GM12878 (cell line): ENCODE measurements at regions not wholly inside any gene's neighbourhood (a gene's known extent, or its start where the extent isn't known, plus 50 kb on each side); places are given as distances from the start of the nearest gene placed in this dataset.

Experiments
- CREB1 ChIP-seq: IDR thresholded peaks from 2 replicates; pipeline ENCODE4 v1.6.1; 2012; ENCODE audit warnings: low read depth, mild to moderate bottlenecking, inconsistent platforms
- POLR2A ChIP-seq: IDR thresholded peaks from 2 replicates; pipeline ENCODE4 v1.6.1; 2011; ENCODE audit warnings: low read depth, mild to moderate bottlenecking, low read length
- TF ChIP-seq, protein P1 (sequence below): fragments of 450-650 bp; conservative IDR thresholded peaks from 2 replicates; pipeline ENCODE4 v1.6.1; 2017; ENCODE audit warnings: mild to moderate bottlenecking, moderate library complexity
- TF ChIP-seq, protein P2 (sequence below): fragments of 450-650 bp; IDR thresholded peaks from 2 replicates; pipeline ENCODE4 v1.6.1; 2017; ENCODE audit warnings: mild to moderate bottlenecking

DNA sequence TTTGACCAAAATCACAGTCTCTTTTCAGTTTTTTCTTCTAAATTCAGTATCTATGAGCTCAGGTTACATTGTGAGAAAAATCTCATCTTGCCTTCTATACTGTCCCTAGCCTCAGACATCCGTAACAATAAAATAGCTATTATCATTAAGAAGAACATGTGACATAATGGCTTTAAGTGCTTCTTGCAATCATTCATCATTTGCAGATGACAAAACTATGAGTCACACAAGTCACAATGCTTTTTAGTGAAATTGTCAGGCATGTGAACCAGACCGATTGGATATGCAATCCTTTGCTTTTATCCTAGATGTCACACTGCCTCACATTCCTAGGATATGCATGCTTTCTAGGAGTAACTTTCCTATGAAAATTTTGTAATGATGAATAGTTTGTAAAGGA, 313.1 kb downstream of the SLC6A15 start:
- TF ChIP-seq POLR2A (no peak), CREB1 (no peak)
- TF ChIP-seq, protein P1, sequence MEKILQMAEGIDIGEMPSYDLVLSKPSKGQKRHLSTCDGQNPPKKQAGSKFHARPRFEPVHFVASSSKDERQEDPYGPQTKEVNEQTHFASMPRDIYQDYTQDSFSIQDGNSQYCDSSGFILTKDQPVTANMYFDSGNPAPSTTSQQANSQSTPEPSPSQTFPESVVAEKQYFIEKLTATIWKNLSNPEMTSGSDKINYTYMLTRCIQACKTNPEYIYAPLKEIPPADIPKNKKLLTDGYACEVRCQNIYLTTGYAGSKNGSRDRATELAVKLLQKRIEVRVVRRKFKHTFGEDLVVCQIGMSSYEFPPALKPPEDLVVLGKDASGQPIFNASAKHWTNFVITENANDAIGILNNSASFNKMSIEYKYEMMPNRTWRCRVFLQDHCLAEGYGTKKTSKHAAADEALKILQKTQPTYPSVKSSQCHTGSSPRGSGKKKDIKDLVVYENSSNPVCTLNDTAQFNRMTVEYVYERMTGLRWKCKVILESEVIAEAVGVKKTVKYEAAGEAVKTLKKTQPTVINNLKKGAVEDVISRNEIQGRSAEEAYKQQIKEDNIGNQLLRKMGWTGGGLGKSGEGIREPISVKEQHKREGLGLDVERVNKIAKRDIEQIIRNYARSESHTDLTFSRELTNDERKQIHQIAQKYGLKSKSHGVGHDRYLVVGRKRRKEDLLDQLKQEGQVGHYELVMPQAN, result no peak
- TF ChIP-seq, protein P2, sequence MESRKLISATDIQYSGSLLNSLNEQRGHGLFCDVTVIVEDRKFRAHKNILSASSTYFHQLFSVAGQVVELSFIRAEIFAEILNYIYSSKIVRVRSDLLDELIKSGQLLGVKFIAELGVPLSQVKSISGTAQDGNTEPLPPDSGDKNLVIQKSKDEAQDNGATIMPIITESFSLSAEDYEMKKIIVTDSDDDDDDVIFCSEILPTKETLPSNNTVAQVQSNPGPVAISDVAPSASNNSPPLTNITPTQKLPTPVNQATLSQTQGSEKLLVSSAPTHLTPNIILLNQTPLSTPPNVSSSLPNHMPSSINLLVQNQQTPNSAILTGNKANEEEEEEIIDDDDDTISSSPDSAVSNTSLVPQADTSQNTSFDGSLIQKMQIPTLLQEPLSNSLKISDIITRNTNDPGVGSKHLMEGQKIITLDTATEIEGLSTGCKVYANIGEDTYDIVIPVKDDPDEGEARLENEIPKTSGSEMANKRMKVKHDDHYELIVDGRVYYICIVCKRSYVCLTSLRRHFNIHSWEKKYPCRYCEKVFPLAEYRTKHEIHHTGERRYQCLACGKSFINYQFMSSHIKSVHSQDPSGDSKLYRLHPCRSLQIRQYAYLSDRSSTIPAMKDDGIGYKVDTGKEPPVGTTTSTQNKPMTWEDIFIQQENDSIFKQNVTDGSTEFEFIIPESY, result no peak
